ENCODE measurements at regions not wholly inside any gene's neighbourhood (a gene's known extent, or its start where the extent isn't known, plus 50 kb on each side); places are given as distances from the start of the nearest gene placed in this dataset.
"Not testable (repeated sequence)": the region's sequence is repeated elsewhere in the genome, so short reads cannot be mapped to it uniquely, and the experiment has no call there.

DNA sequence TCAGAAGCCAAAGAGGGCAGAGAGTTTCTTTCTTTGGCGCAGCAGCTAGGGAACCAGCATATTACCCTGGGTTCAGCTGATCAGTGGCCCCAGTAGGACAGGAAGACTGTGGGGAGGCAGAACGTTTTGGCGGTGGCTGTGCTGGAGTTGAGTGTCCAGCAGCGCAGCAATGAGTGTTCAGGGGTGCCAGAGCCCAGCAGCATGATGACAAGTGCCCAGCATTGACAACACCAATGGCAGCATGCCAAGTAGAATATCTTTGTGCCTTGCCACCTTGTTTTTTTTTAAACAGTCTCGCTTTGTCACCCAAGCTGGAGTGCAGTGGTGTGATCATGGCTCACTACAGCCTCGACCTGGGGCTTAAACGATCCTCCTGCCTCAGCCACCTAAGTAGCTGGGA lies 106.7 kb upstream of the CDC42BPA start:
- Mint-ChIP-seq H3K4me3 (no peak overlapping the region), H3K9me3 (no peaks in the 10 kb centered on the region), H3K27ac (ENCODE audit: low read depth) (no peak overlapping the region), H3K36me3 (ENCODE audit: insufficient read depth) (no peaks in the 10 kb centered on the region), H3K27me3 (peaks cover 52% of the 10 kb centered on the region), H3K4me1 (no peaks in the 10 kb centered on the region)
- ATAC-seq (replicated peaks; ENCODE audit: extremely low read depth, poor library complexity, severe bottlenecking) (no peak), DNase-seq (ENCODE audit: low spot score in 2 of 2) (no peak)

DNA sequence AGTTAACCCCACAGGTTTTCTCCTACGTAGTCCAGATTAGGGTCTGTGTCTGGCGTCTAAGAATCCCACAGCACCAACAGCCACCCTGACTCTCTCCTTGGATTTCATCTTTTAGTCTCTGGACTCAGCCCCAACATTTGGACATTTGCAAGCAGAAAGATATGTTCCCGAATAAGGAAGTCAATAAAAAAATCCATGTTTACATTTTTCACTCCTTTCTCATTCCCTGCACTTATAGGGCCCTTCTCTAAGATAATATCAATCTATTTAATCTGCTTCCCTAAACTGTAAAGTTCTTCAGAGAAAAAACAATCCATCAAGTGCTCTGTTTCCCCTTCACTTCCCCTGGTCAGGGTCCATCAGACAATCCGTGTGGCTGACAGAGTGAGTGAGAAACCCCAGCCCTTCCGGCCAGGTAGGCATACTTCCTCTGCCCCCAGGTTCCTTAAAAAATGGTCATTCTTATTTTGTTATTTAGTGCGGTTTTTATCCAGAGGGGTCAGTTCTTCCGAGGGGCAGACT lies 105.9 kb upstream of the CDC42BPA start:
- Mint-ChIP-seq H3K4me3 (no peak overlapping the region), H3K36me3 (ENCODE audit: insufficient read depth) (no peaks in the 10 kb centered on the region), H3K9me3 (no peaks in the 10 kb centered on the region), H3K27me3 (peaks cover 53% of the 10 kb centered on the region), H3K4me1 (no peaks in the 10 kb centered on the region), H3K27ac (ENCODE audit: low read depth) (no peak overlapping the region)
- ATAC-seq (replicated peaks; ENCODE audit: extremely low read depth, poor library complexity, severe bottlenecking) (no peak), DNase-seq (ENCODE audit: low spot score in 2 of 2) (no peak)

DNA sequence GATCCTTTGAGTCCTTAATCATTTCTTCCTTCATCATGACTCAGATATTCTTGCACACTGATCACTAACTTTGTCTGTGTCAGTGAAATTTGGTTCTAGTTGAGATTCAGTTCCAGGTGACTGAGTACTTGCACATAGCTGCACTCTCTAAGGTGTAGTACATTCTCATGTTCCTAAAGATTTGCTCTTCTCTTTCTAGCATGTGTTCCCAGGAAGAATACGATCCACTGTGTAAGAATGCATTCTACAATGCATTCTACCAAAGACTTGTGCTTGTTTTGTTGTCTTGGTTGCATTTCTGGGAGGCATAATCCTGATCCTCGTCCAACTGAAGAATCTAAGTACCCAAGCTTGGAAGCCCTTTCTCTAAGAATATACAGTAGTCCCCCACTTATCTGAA lies 104.3 kb upstream of the CDC42BPA start:
- H3K9me3 Mint-ChIP-seq = no peaks in the 10 kb centered on the region

DNA sequence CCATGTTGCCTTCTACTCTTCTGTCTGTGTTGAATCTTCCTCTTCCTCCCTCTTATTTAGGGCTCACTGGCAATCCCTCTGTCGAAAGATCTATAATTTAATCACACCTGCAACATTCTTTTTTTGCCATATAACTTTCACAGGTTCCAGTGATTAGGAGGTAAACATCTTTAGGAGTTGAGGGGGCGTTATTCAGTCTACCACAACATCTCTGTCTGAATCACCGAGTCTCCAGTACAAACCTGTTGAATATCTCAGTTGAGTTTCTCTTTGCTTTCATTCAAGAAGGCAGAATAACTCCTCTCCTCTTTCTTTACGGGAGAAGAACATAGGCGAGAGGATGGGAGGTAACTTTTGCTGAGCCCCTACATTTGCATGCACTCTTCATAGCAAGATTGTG lies 101.9 kb upstream of the CDC42BPA start:
- H3K36me3 Mint-ChIP-seq (ENCODE audit: insufficient read depth) = no peaks in the 10 kb centered on the region
- no peak overlapping the region for H3K27ac Mint-ChIP-seq (ENCODE audit: low read depth)
- DNase-seq (ENCODE audit: low spot score in 2 of 2) (no peak), ATAC-seq (replicated peaks; ENCODE audit: extremely low read depth, poor library complexity, severe bottlenecking) (no peak)
- H3K4me1 Mint-ChIP-seq = no peaks in the 10 kb centered on the region
- H3K27me3 Mint-ChIP-seq = peaks cover 46% of the 10 kb centered on the region
- no peaks in the 10 kb centered on the region for H3K9me3 Mint-ChIP-seq
- H3K4me3 Mint-ChIP-seq = no peak overlapping the region

More for the DNA sequence above, 104.3 kb upstream of the CDC42BPA start:
- H3K36me3 Mint-ChIP-seq (ENCODE audit: insufficient read depth) = no peaks in the 10 kb centered on the region
- H3K27me3 Mint-ChIP-seq = peaks cover 52% of the 10 kb centered on the region
- H3K4me3 Mint-ChIP-seq = no peak overlapping the region
- no peak for ATAC-seq (replicated peaks; ENCODE audit: extremely low read depth, poor library complexity, severe bottlenecking)
- no peak for DNase-seq (ENCODE audit: low spot score in 2 of 2)
- H3K27ac Mint-ChIP-seq (ENCODE audit: low read depth) = no peak overlapping the region
- no peaks in the 10 kb centered on the region for H3K4me1 Mint-ChIP-seq

DNA sequence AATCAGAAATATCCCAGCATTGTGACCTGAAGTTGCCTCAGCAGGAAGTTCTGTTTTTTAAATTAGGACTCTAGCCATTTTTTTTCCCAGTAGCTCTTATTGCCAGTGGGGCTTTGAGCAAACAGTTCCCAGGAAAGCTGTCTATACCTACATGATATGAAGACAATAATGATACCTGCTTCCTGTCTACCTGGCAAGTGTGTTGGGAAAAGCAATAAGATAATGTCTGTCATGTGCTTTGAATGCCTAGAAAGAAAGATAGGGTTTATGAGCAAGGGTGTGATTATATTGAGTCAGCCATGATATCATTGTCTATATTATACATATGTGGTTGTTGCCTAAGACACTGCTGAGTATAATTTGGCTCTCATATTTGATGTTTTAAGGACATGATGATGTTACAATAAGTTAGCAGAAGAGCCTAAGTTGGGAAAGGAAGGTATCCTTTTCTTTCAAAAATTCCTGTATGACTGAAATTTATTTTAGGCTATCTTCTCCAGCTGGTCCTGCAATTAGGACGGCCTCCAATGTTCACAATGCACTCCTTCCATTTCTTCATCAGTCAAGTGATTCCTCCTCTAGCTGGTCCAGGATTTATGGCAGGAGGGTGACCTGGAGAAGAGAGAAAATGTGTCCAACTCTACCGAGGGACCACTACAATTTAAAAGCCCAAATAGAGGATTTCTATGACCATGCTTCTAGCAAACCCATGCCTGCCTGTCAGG lies 99.6 kb upstream of the CDC42BPA start:
- Mint-ChIP-seq H3K27me3 (peaks cover 43% of the 10 kb centered on the region), H3K36me3 (ENCODE audit: insufficient read depth) (no peaks in the 10 kb centered on the region), H3K4me3 (no peak overlapping the region), H3K9me3 (no peaks in the 10 kb centered on the region), H3K4me1 (no peaks in the 10 kb centered on the region), H3K27ac (ENCODE audit: low read depth) (no peak overlapping the region)
- DNase-seq (ENCODE audit: low spot score in 2 of 2) (no peak), ATAC-seq (replicated peaks; ENCODE audit: extremely low read depth, poor library complexity, severe bottlenecking) (no peak)

DNA sequence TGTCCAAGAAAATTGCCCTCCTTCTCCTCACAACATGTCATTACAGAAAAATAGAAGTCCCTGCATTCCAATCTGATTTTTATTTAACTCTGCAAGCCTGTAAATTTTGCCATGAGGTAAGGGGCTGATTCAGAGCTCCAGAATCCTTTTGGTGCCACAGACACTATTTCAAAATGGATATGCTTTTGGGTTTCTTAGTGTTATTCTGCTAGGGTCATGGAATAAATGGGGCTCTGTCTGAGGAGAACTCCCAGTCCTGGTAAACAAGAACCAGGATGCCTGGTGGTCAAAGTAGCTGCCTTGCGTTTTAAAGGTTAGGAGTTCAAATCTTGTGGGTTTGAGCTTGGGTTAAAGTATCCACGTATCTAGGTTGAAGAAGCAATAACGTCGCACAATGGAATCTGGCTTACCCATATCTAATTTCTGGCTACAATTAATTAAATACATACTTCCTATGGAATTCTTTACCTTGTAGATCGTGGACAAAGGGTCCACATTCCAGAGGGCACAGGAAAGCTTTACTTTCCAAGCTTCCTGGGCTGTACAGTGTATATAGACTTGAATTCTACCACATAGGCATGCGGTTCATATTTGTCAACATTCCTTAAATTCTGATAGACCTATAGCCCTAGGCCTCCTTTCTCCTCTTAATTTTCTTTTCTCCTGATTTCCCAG lies 98.0 kb upstream of the CDC42BPA start:
- H3K36me3 Mint-ChIP-seq (ENCODE audit: insufficient read depth) = no peaks in the 10 kb centered on the region
- ATAC-seq (replicated peaks; ENCODE audit: extremely low read depth, poor library complexity, severe bottlenecking) (no peak), DNase-seq (ENCODE audit: low spot score in 2 of 2) (no peak)
- H3K27ac Mint-ChIP-seq (ENCODE audit: low read depth) = no peak overlapping the region
- peaks cover 42% of the 10 kb centered on the region for H3K27me3 Mint-ChIP-seq
- no peaks in the 10 kb centered on the region for H3K9me3 Mint-ChIP-seq
- no peak overlapping the region for H3K4me3 Mint-ChIP-seq
- no peaks in the 10 kb centered on the region for H3K4me1 Mint-ChIP-seq

DNA sequence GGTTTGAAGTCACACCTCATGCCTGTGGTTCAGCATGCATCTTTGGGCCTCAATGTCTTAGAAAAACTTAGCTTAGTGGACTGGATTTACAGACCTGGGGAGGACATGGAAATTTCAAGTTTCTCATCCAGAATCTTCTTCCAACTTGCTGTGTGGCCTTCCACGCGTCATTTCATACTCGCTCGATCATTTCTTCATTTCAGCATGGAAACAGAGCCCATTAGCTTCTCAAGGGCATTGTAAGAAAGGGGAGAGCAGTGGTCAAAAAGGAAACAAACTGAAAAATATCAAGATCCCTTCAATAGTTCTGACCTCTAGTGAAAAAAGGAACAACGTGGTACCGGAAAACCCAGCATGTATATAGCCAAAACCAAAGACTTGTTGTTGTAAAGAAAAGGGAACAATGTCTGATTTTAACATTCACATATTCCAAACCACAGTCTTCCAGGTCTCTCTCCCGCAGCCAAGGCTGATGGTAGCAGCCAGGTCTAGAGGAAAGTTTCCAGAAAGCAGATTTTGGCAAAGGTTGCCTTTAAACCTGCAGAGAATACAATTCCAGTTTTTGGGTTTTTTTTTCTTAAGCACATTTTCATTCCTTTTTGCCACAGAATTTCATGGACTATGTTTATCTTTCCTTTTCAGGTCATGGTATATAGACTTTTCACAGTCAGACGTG lies 97.0 kb upstream of the CDC42BPA start:
- peaks cover 50% of the 10 kb centered on the region for H3K27me3 Mint-ChIP-seq
- no peaks in the 10 kb centered on the region for H3K4me1 Mint-ChIP-seq
- no peaks in the 10 kb centered on the region for H3K9me3 Mint-ChIP-seq
- no peak for DNase-seq (ENCODE audit: low spot score in 2 of 2)
- no peak overlapping the region for H3K4me3 Mint-ChIP-seq
- ATAC-seq (replicated peaks; ENCODE audit: extremely low read depth, poor library complexity, severe bottlenecking) = no peak
- no peaks in the 10 kb centered on the region for H3K36me3 Mint-ChIP-seq (ENCODE audit: insufficient read depth)
- no peak overlapping the region for H3K27ac Mint-ChIP-seq (ENCODE audit: low read depth)

DNA sequence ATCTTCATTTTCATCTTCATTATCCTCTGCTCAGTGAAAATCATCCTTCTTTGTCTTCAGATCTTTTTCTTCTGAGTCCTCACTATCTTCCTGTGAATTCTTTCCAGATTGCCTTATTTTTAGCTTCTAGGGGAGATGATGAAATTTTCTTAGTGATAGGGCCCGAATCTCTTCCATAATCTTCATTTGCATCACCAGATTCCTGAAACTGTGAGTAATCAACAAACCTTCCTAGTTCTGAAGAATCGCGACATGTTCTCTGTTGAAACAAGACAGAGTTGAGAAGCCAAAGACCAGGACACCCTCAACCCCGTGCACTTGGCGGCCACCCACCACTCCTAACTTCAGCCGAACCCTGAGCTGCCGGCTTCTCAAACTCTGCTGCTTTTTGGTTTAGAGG lies 92.8 kb upstream of the CDC42BPA start:
- Mint-ChIP-seq H3K9me3 (no peaks in the 10 kb centered on the region), H3K4me1 (no peaks in the 10 kb centered on the region), H3K36me3 (ENCODE audit: insufficient read depth) (no peaks in the 10 kb centered on the region), H3K27ac (ENCODE audit: low read depth) (no peak overlapping the region), H3K4me3 (no peak overlapping the region), H3K27me3 (peaks cover 54% of the 10 kb centered on the region)
- ATAC-seq (replicated peaks; ENCODE audit: extremely low read depth, poor library complexity, severe bottlenecking) (no peak), DNase-seq (ENCODE audit: low spot score in 2 of 2) (no peak)

DNA sequence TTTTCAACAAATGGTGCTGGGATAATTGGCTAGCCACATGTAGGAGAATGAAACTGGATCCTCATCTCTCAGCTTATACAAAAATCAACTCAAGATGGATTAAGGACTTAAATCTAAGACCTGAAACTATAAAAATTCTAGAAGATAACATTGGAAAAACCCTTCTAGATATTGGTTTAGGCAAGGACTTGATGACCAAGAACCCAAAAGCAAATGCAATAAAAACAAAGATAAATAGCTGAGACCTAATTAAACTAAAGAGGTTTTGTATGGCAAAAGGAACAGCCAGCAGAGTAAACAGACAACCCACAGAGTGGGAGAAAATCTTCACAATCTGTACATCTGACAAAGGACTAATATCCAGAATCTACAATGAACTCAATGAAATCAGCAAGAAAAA lies 88.0 kb upstream of the CDC42BPA start:
- H3K4me1 Mint-ChIP-seq; ATAC-seq (replicated peaks; ENCODE audit: extremely low read depth, poor library complexity, severe bottlenecking); H3K9me3 Mint-ChIP-seq; H3K36me3 Mint-ChIP-seq (ENCODE audit: insufficient read depth); H3K27ac Mint-ChIP-seq (ENCODE audit: low read depth); H3K4me3 Mint-ChIP-seq; DNase-seq (ENCODE audit: low spot score in 2 of 2): not testable (repeated sequence)
- H3K27me3 Mint-ChIP-seq = peaks cover 75% of the 10 kb centered on the region

DNA sequence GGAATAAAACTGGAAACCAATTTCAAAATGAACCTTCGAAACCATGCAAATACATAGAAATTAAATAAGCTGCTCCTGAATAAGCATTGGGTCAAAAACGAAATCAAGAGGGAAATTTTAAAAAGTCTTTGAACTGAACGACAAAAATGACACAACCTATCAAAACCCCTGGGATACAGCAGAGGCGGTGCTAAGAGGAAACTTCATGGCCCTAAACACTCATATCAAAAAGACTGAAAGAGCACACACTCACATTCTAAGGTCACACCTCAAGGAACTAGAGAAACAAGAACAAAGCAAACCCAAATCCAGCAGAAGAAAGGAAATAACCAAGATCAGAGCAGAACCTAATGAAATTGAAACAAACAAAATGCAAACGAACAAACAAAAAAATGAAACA lies 85.2 kb upstream of the CDC42BPA start:
- no peak overlapping the region for H3K27ac Mint-ChIP-seq (ENCODE audit: low read depth)
- no peak overlapping the region for H3K4me3 Mint-ChIP-seq
- H3K36me3 Mint-ChIP-seq (ENCODE audit: insufficient read depth) = peaks cover 2% of the 10 kb centered on the region
- DNase-seq (ENCODE audit: low spot score in 2 of 2) (no peak), ATAC-seq (replicated peaks; ENCODE audit: extremely low read depth, poor library complexity, severe bottlenecking) (no peak)
- no peaks in the 10 kb centered on the region for H3K4me1 Mint-ChIP-seq
- peaks cover 61% of the 10 kb centered on the region for H3K27me3 Mint-ChIP-seq
- H3K9me3 Mint-ChIP-seq = no peaks in the 10 kb centered on the region

DNA sequence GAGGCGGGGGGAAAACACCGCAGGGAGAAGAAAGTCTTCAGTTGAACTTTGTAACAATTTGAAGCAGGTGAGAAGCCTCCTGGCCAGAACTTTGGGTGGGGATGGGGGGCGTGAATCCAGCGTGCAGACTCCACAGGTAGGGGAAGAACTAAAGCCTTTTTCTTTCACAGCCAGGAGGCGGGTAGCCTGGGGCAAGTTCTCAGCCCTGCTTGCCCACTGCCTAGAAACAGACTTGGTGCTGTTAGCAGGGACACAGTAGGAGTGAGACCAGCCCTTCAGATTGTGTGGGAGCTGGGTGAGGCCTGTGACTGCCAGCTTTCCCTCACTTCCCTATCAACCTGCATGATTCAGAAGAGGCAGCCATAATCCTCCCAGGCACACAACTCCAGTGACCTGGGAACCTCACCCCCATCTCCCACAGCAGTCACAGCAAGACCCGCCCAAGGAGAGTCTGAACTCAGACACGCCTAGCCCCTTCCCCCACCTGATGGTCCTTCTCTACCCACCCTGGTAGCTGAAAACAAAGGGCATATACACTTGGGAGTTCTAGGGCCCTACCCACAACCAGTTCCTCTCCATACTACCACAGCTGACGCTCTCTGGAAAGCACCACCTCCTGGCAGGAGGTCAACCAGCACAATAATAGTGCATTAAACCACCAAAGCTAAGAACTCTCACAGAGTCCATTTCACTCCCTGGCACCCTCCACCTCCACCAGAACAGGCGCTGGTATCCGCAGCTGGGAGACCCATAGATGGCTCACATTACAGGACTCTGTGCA lies 83.5 kb upstream of the CDC42BPA start:
- H3K27me3 Mint-ChIP-seq = peaks cover 69% of the 10 kb centered on the region

DNA sequence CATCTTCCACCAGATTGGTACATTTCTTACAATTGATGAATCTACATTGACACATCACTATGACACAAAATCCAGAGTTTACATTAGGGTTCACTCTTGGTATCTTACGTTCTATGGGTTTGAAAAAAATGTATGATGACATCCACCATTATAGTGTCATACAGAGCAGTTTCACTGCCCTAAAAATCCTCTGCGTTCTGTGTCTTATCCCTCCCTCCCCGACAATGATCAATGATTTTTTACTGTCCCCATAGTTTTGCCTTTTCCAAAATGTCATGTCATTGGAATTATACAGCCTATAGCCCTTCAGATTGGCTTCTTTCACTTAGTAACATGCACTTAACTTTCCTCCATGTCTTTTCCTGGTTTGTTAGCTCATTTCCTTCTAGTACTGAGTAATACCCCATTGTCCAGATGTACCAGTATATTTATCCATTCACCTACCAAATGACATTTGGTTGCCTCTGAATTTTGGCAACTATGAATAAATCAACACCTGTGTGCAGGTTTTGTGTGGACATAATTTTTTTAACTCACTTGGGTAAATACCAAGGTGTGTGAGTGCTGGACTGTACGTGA lies 80.9 kb upstream of the CDC42BPA start:
- no peaks in the 10 kb centered on the region for H3K9me3 Mint-ChIP-seq
- no peak overlapping the region for H3K27ac Mint-ChIP-seq (ENCODE audit: low read depth)
- H3K4me1 Mint-ChIP-seq = no peaks in the 10 kb centered on the region
- DNase-seq (ENCODE audit: low spot score in 2 of 2) = no peak
- peaks cover 64% of the 10 kb centered on the region for H3K27me3 Mint-ChIP-seq
- peaks cover 2% of the 10 kb centered on the region for H3K36me3 Mint-ChIP-seq (ENCODE audit: insufficient read depth)
- H3K4me3 Mint-ChIP-seq = no peak overlapping the region
- no peak for ATAC-seq (replicated peaks; ENCODE audit: extremely low read depth, poor library complexity, severe bottlenecking)

More for the DNA sequence above, 83.5 kb upstream of the CDC42BPA start:
- Mint-ChIP-seq H3K27ac (ENCODE audit: low read depth) (no peak overlapping the region), H3K9me3 (no peaks in the 10 kb centered on the region), H3K4me3 (no peak overlapping the region), H3K36me3 (ENCODE audit: insufficient read depth) (peaks cover 2% of the 10 kb centered on the region), H3K4me1 (no peaks in the 10 kb centered on the region)
- ATAC-seq (replicated peaks; ENCODE audit: extremely low read depth, poor library complexity, severe bottlenecking) (no peak), DNase-seq (ENCODE audit: low spot score in 2 of 2) (no peak)

Measured in central memory CD8-positive, alpha-beta T cell (primary cell).